RWPE2 (cell line): ENCODE measurements at regions not wholly inside any gene's neighbourhood (a gene's known extent, or its start where the extent isn't known, plus 50 kb on each side); places are given as distances from the start of the nearest gene placed in this dataset.

Experiments used
- ATAC-seq: fragments of 200-7000 bp; cut with Tn5 transposase; 3 replicates; pipeline ENCODE4 v1.9.1; 2021; ENCODE audit warnings: low read depth
- DNase-seq: peaks from one replicate; pipeline ENCODE4 v3.0.0-alpha.2; 2020; ENCODE audit warnings: low spot score
- H3K27ac ChIP-seq: fragments of 450-650 bp; 2 replicates; pipeline ENCODE4 v1.5.1; 2017; ENCODE audit warnings: mild to moderate bottlenecking; ENCODE audit not compliant: poor library complexity, severe bottlenecking
- H3K27me3 ChIP-seq: fragments of 250-450 bp; sonication (Bioruptor Pico); 2 replicates; pipeline ENCODE4 v1.5.1; 2021; ENCODE audit warnings: mild to moderate bottlenecking, moderate library complexity; ENCODE audit not compliant: insufficient read depth, poor library complexity, severe bottlenecking
- H3K36me3 ChIP-seq: fragments of 250-450 bp; sonication (Bioruptor Pico); 2 replicates; pipeline ENCODE4 v1.5.1; 2020; ENCODE audit warnings: low read depth, mild to moderate bottlenecking, moderate library complexity
- H3K4me1 ChIP-seq: fragments of 250-450 bp; sonication (Bioruptor Pico); 2 replicates; pipeline ENCODE4 v1.5.1; 2021; ENCODE audit warnings: mild to moderate bottlenecking, moderate library complexity; ENCODE audit not compliant: insufficient read depth, poor library complexity, severe bottlenecking
- H3K4me3 ChIP-seq: fragments of 250-450 bp; sonication (Bioruptor Pico); 2 replicates; pipeline ENCODE4 v1.5.1; 2021; ENCODE audit warnings: mild to moderate bottlenecking, moderate library complexity; ENCODE audit not compliant: severe bottlenecking
- H3K9me3 ChIP-seq: fragments of 250-450 bp; sonication (Bioruptor Pico); 2 replicates; pipeline ENCODE4 v1.5.1; 2021; ENCODE audit warnings: mild to moderate bottlenecking, moderate library complexity; ENCODE audit not compliant: severe bottlenecking
- TF ChIP-seq, protein P1 (sequence below): fragments of 450-650 bp; IDR thresholded peaks from one replicate; pipeline ENCODE4 v1.5.1; 2017; ENCODE audit warnings: mild to moderate bottlenecking, moderate library complexity; ENCODE audit not compliant: poor library complexity, severe bottlenecking

DNA sequence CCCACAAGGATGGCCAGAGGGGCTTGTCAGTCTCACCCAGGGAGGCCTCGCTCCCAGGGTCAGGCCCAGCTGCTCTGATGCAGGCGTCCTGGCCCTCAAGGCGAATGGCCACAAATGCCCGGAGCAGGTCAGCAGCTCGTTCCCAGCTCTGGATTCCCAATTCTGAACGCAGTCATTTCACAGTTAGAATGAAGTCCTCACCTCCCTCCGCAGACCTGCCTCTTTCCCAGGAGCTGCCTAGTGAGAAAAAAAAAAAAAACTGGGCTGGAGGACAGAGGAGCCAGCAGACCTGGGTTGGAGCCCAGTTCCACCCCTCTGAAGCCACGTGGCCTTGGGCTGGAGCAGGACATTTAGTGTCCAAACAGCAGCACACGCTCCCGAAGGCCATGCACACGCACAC, 62.2 kb upstream of the DIO3 start:
- no peak overlapping the region for H3K27ac ChIP-seq
- H3K36me3 ChIP-seq = no peaks in the 10 kb centered on the region
- DNase-seq (peak; percentile 35), ATAC-seq (no peak)
- TF ChIP-seq, protein P1, sequence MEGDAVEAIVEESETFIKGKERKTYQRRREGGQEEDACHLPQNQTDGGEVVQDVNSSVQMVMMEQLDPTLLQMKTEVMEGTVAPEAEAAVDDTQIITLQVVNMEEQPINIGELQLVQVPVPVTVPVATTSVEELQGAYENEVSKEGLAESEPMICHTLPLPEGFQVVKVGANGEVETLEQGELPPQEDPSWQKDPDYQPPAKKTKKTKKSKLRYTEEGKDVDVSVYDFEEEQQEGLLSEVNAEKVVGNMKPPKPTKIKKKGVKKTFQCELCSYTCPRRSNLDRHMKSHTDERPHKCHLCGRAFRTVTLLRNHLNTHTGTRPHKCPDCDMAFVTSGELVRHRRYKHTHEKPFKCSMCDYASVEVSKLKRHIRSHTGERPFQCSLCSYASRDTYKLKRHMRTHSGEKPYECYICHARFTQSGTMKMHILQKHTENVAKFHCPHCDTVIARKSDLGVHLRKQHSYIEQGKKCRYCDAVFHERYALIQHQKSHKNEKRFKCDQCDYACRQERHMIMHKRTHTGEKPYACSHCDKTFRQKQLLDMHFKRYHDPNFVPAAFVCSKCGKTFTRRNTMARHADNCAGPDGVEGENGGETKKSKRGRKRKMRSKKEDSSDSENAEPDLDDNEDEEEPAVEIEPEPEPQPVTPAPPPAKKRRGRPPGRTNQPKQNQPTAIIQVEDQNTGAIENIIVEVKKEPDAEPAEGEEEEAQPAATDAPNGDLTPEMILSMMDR = no peak
- no peaks in the 10 kb centered on the region for H3K4me1 ChIP-seq
- no peaks in the 10 kb centered on the region for H3K9me3 ChIP-seq
- H3K27me3 ChIP-seq = no peaks in the 10 kb centered on the region
- H3K4me3 ChIP-seq = no peak overlapping the region

DNA sequence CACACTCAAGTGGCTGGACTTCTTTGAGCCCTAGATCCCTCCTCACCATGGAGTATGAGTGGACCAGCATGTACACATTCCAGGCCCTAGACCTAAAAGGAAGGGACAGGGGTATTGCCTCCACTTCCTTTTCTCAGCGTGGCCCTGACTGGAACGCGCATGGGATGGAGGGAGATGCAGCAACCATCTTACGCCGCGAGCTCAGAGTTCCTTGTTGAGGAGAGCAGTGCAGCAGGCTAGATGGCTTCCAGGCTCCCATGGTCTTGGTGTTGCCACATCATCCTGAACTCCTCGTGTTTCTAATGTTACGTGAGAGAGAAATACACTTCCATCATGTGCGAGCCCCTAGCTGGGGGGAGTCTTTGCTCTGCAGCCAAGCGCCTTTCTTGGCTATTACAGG, 61.8 kb upstream of the DIO3 start:
- Histone ChIP-seq H3K36me3 (no peaks in the 10 kb centered on the region), H3K4me3 (no peak overlapping the region), H3K9me3 (no peaks in the 10 kb centered on the region), H3K27me3 (no peaks in the 10 kb centered on the region), H3K4me1 (no peaks in the 10 kb centered on the region), H3K27ac (no peak overlapping the region)
- DNase-seq = peak; percentile 47
- TF ChIP-seq, protein P1 = no peak
- no peak for ATAC-seq

DNA sequence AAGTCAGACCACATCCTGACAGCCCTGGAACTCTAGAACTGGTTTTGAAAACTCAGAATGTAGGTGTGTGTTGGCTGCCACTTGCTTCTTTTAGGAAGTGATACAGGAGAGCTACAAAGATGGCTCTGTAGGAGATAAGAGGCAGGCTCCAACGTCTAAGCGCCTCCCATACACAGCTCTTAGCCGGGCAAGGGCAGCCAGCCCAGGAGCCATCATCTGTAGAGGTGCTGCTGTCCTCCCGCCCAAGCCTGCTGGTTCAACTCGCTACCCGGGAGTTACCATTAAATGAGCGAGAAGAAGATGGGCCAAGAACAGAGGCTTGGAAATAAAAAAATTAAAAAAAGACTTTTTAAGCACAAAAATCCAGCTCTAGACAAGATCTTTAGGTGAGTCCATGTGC, 61.2 kb upstream of the DIO3 start:
- Histone ChIP-seq H3K27me3 (no peaks in the 10 kb centered on the region), H3K36me3 (no peaks in the 10 kb centered on the region), H3K27ac (no peak overlapping the region), H3K9me3 (no peaks in the 10 kb centered on the region), H3K4me1 (no peaks in the 10 kb centered on the region), H3K4me3 (no peak overlapping the region)
- TF ChIP-seq, protein P1 = no peak
- ATAC-seq (no peak), DNase-seq (peak; percentile 51)

DNA sequence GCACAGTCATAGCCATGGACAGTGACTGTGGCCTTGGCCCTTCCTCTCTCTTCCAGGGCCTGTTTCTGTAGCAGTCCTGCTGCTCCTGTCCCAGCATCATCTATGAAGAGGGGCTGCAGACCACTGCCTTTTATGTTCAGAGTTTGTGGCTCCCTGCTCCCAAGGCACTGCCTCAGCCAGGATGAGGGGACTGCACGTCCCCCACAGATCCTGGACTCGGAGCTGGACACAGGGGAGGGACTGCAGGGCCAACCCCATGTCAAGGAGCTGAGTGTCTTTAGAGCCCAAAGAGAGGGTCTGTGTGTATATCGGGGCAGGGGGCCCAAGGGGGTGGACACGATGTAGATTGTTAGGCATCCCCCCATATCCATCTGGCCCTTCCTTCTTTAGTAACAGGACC, 60.6 kb upstream of the DIO3 start:
- ATAC-seq = no peak
- Histone ChIP-seq H3K36me3 (no peaks in the 10 kb centered on the region), H3K27ac (no peak overlapping the region), H3K4me3 (no peak overlapping the region), H3K27me3 (no peaks in the 10 kb centered on the region), H3K4me1 (no peaks in the 10 kb centered on the region), H3K9me3 (no peaks in the 10 kb centered on the region)
- peak; percentile 23 for DNase-seq
- TF ChIP-seq, protein P1 = no peak

DNA sequence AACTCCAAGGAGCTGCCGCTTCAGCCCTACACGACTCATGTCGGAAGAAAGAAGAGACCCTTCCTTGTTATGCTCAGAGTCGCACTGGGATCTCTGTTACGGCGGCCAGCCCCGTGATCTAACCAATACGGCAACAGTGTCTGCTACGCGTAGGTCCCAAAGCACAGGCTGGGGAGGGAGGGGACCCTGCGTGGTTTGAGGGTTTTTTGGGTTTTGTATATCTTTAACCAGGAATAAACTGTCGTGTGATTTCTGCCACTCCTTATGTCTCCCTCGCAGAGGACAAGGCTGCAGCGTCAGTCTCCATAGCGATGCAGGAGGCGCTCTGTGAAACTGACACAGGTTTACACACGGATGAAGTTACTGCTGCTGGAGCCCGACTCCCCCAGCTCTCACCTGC, 60.0 kb upstream of the DIO3 start:
- Histone ChIP-seq H3K27me3 (no peaks in the 10 kb centered on the region), H3K36me3 (no peaks in the 10 kb centered on the region), H3K4me1 (no peaks in the 10 kb centered on the region), H3K9me3 (no peaks in the 10 kb centered on the region), H3K4me3 (no peak overlapping the region), H3K27ac (no peak overlapping the region)
- ATAC-seq = no peak
- DNase-seq = peak; percentile 28
- TF ChIP-seq, protein P1 = no peak
